ENCODE measurements at regions not wholly inside any gene's neighbourhood (a gene's known extent, or its start where the extent isn't known, plus 50 kb on each side); places are given as distances from the start of the nearest gene placed in this dataset.

GRCh38 chr6:85041376-85041775 is 277.0 kb upstream of the TBX18 start (continued):
- TF ChIP-seq ZBTB43 (CRISPR knock-in tag; IDR thresholded peaks at IDR 0.05) (no peak), CTBP1 (IDR thresholded peaks at IDR 0.05; ENCODE audit: borderline replicate concordance) (0 out of 2 replicates have a peak, but pooled peaks have one; percentile 30), THRAP3 (IDR thresholded peaks at IDR 0.05; ENCODE audit: borderline replicate concordance) (no peak), DMBX1 (CRISPR knock-in tag; IDR thresholded peaks at IDR 0.05; ENCODE audit: borderline replicate concordance) (no peak), POU5F1 (IDR thresholded peaks at IDR 0.05; ENCODE audit: borderline replicate concordance, low read depth, low read length, partially characterized antibody) (no peak), SOX6 (IDR thresholded peaks at IDR 0.05) (peak; percentile 63), HNRNPH1 (optimal IDR thresholded peaks at IDR 0.05; ENCODE audit: low read depth, low read length) (no peak), ZEB2 (IDR thresholded peaks at IDR 0.05) (no peak), ZBTB7A (IDR thresholded peaks at IDR 0.05; ENCODE audit: borderline replicate concordance, control insufficient read depth, low read depth, low read length) (no peak), RBBP5 (IDR thresholded peaks at IDR 0.05; ENCODE audit: borderline replicate concordance, insufficient read depth, low read length, poor library complexity, severe bottlenecking) (no peak), CHD1 (IDR thresholded peaks at IDR 0.05; ENCODE audit: low read length) (no peak), SPI1 (IDR thresholded peaks at IDR 0.05; ENCODE audit: borderline replicate concordance, low read depth, low read length) (peak; percentile 95), FOXK1 (CRISPR knock-in tag; IDR thresholded peaks at IDR 0.05; ENCODE audit: borderline replicate concordance) (no peak), ZNF140 (CRISPR knock-in tag; IDR thresholded peaks at IDR 0.05) (no peak), ZFP1 (CRISPR knock-in tag; IDR thresholded peaks at IDR 0.05) (no peak), FOXA3 (CRISPR knock-in tag; conservative IDR thresholded peaks at IDR 0.05 in 1 of 2, IDR thresholded peaks at IDR 0.05 in 1 of 2) (peak in 1 of 2 experiments; percentile 69; a peak in 2 of 4 replicates), MEIS2 (IDR thresholded peaks at IDR 0.05; ENCODE audit: partially characterized antibody) (peak; percentile 33), NCOA2 (IDR thresholded peaks at IDR 0.05; ENCODE audit: partially characterized antibody in 2 of 2) (no peak), ZNF655 (CRISPR knock-in tag; IDR thresholded peaks at IDR 0.05) (no peak)
- TF ChIP-seq, protein P1, sequence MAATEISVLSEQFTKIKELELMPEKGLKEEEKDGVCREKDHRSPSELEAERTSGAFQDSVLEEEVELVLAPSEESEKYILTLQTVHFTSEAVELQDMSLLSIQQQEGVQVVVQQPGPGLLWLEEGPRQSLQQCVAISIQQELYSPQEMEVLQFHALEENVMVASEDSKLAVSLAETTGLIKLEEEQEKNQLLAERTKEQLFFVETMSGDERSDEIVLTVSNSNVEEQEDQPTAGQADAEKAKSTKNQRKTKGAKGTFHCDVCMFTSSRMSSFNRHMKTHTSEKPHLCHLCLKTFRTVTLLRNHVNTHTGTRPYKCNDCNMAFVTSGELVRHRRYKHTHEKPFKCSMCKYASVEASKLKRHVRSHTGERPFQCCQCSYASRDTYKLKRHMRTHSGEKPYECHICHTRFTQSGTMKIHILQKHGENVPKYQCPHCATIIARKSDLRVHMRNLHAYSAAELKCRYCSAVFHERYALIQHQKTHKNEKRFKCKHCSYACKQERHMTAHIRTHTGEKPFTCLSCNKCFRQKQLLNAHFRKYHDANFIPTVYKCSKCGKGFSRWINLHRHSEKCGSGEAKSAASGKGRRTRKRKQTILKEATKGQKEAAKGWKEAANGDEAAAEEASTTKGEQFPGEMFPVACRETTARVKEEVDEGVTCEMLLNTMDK (IDR thresholded peaks at IDR 0.05; ENCODE audit: borderline replicate concordance, insufficient read depth, low read depth, low read length, poor library complexity, severe bottlenecking), result no peak
- TF ChIP-seq, protein P2, sequence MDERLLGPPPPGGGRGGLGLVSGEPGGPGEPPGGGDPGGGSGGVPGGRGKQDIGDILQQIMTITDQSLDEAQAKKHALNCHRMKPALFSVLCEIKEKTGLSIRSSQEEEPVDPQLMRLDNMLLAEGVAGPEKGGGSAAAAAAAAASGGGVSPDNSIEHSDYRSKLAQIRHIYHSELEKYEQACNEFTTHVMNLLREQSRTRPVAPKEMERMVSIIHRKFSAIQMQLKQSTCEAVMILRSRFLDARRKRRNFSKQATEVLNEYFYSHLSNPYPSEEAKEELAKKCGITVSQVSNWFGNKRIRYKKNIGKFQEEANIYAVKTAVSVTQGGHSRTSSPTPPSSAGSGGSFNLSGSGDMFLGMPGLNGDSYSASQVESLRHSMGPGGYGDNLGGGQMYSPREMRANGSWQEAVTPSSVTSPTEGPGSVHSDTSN (CRISPR knock-in tag; IDR thresholded peaks at IDR 0.05; ENCODE audit: low read depth), result no peak
- TF ChIP-seq, protein P2 (tag; conservative IDR thresholded peaks at IDR 0.05; ENCODE audit: low read depth), result no peak

Measured in K562 (cell line).